Activated CD4-positive, alpha-beta memory T cell treated with anti-CD3 and anti-CD28 coated beads, Interleukin-2, amount 10 ng/mL, durations not matched to agents 7 days and 5 days (primary cell): ENCODE measurements at regions not wholly inside any gene's neighbourhood (a gene's known extent, or its start where the extent isn't known, plus 50 kb on each side); places are given as distances from the start of the nearest gene placed in this dataset.

Source experiments
- CTCF ChIA-PET: fragments of 350-600 bp; sonication (Branson Sonifier 250); formaldehyde crosslinking; loops from one replicate; lab custom pipeline; 2021; ENCODE audit warnings: antibody characterized with exemption, inconsistent platforms; lab: Charles Lee
- POLR2A ChIA-PET: fragments of 350-600 bp; sonication (Branson Sonifier 250); formaldehyde crosslinking; loops from one replicate; lab custom pipeline; 2021; ENCODE audit warnings: antibody characterized with exemption; lab: Charles Lee
- DNase-seq: peaks from one replicate; pipeline ENCODE4 v3.0.0-alpha.2; 2020
- H3K27ac Mint-ChIP-seq: one replicate; pipeline ENCODE4 v1.8.0; 2021; ENCODE audit warnings: mild to moderate bottlenecking, mixed read lengths
- H3K27me3 Mint-ChIP-seq: one replicate; pipeline ENCODE4 v1.8.0; 2021; ENCODE audit warnings: mixed read lengths
- H3K36me3 Mint-ChIP-seq: one replicate; pipeline ENCODE4 v1.8.0; 2021; ENCODE audit warnings: low read depth, mixed read lengths
- H3K4me1 Mint-ChIP-seq: one replicate; pipeline ENCODE4 v1.8.0; 2021; ENCODE audit warnings: mixed read lengths
- H3K4me3 Mint-ChIP-seq: one replicate; pipeline ENCODE4 v1.8.0; 2021; ENCODE audit warnings: mild to moderate bottlenecking, mixed read lengths
- H3K9me3 Mint-ChIP-seq: one replicate; pipeline ENCODE4 v1.8.0; 2021; ENCODE audit warnings: mixed read lengths

DNA sequence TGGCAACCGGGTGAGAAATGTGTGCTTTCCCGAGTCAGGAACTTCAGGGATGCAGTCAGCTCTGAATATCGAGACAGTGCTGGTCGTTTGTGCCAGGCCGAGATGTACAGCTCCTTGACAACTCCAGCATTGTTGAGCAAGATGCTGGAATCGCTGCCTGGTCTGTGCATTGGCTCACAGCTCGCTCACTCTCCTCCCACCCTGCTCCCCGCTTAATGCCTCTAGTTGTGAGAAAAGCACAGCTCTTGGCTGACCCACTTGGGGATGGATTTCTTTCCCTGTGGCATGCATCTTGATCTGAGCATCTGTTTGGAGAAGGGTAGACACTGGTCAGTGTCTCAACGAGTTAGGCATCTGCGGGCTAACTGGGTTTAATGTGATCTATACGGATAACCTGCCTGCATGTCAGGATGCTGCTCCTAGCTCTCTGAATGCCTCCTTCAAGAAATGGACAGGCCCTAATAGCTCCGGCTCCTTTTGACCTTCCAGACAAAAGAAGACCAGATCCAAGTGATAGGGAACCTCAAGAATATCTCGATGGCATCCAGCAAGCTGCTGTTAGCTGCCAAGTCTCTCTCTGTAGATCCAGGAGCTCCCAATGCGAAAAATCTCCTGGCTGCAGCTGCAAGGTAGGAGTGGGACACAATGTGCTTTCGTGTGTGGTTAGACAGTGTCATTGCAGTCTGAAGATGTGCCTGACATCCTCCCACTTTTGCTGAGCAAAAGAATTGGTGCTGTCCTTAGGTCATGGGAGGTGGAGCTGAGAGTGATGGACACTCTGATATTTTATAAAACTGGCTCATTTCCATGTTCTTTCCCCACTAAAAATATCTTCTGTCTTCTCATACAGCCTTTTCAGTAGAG, 302.2 kb upstream of the TPM1 start:
- DNase-seq, result no peak
- Mint-ChIP-seq H3K27ac (no peak overlapping the region), H3K27me3 (no peaks in the 10 kb centered on the region), H3K36me3 (no peaks in the 10 kb centered on the region), H3K4me3 (no peak overlapping the region), H3K4me1 (no peaks in the 10 kb centered on the region), H3K9me3 (no peaks in the 10 kb centered on the region)
- CTCF ChIA-PET, result interaction anchor here (0.7 to 1.1 kb wide), 5 partner anchors 8 to 568 kb away, joined by 3 to 4 read pairs (median 3); no protein-coding TSS in a partner anchor
- POLR2A ChIA-PET, result no interaction called here

DNA sequence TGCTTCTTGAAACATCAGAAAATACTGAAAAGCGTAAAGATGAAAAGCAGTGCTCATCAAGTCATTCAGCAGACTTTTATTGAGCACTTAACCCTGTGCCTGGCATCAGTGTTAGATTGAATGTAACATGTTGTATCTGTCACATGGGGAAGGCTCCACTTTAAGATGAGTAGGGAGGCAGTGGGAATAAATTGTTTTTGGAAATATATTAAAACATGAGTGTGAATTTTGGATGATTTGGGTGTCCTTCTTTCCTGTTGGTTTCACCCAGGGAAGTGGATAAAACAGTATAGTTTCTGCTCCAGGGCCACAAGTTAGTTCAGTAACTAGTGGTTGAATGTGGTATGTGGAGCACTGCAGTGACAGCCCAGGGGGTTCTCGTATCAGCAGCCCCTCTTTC, 301.4 kb upstream of the TPM1 start:
- Mint-ChIP-seq H3K4me1 (no peaks in the 10 kb centered on the region), H3K9me3 (no peaks in the 10 kb centered on the region), H3K27ac (no peak overlapping the region), H3K36me3 (no peaks in the 10 kb centered on the region), H3K4me3 (no peak overlapping the region), H3K27me3 (no peaks in the 10 kb centered on the region)
- CTCF ChIA-PET, result interaction anchor here (0.7 to 1.8 kb wide), 5 partner anchors 8 to 658 kb away, joined by 3 to 6 read pairs (median 5); no protein-coding TSS in a partner anchor
- POLR2A ChIA-PET, result no interaction called here
- no peak for DNase-seq

DNA sequence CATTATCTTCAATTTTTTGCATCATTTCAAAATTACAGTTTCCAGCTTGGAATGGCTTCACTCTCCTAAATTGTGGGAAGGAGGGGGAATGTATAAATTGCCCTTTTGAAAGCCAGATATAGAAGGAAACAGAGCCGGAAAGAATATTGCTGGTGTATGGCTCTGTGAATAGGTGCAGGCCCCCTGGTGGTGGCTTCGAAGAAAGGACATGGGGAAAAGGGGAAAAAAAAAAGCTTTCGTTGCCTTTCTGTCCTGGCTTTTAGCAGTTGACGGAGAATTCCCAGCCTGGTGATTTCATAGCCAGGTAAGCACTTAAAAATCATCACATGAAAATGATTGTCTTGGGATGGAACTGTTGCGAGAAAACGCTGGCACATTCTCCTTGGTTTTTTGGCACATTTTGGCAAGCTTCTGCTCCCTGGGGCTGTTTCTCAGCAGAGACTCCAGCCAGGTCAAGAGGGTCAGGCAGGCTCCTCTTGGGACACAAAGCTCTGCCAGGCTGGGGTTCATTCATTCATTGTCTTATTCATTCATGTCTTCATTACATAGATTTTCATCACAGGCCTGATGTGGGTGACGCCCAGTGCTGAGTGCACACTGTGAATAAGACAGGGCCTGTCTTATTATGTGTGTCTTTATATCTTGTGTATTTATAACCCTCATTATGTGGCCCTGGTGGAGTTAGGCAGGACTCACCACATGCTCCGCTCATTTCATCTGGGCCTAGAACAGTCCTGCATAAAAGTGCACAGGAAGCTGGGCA, 300.0 kb upstream of the TPM1 start:
- Mint-ChIP-seq H3K27me3 (no peaks in the 10 kb centered on the region), H3K36me3 (no peaks in the 10 kb centered on the region), H3K9me3 (no peaks in the 10 kb centered on the region), H3K4me3 (no peak overlapping the region), H3K4me1 (no peaks in the 10 kb centered on the region), H3K27ac (no peak overlapping the region)
- DNase-seq, result peak; percentile 25
- POLR2A ChIA-PET, result no interaction called here
- CTCF ChIA-PET, result interaction anchor here (0.6 to 1.8 kb wide), 16 partner anchors 8 to 373 kb away, joined by 3 to 6 read pairs (median 3); no protein-coding TSS in a partner anchor

DNA sequence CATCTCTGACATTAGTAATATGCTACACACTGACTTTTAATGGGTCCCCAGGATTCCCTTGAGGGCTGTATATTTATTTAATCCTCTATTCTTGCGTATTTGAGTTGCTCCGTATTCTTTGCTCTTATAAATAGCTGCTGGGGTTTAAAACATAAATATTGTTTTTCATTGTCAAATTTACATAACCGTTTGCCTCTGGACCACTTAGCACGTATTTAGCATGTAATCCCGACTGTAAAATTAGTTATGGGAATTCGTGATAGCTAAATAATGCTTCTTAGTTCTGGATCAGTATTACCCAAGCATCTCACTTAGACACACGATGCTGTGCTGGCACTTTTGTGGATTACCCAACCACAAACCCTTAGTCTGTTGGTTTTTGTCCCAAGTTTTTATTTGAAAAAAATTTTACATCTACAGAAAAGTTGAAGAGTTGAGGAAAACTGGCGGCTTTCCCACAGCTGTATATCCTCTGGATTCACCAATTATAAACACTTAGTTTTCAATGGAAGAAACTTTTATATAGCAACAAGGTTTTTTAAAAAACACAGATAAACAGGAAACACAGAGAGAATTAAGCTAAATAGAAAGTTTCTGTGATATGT, 296.8 kb upstream of the TPM1 start:
- Mint-ChIP-seq H3K9me3 (no peaks in the 10 kb centered on the region), H3K27ac (no peak overlapping the region), H3K27me3 (peaks cover 6% of the 10 kb centered on the region), H3K4me3 (no peak overlapping the region), H3K36me3 (no peaks in the 10 kb centered on the region), H3K4me1 (no peaks in the 10 kb centered on the region)
- CTCF ChIA-PET, result no interaction called here
- no peak for DNase-seq
- POLR2A ChIA-PET, result no interaction called here

DNA sequence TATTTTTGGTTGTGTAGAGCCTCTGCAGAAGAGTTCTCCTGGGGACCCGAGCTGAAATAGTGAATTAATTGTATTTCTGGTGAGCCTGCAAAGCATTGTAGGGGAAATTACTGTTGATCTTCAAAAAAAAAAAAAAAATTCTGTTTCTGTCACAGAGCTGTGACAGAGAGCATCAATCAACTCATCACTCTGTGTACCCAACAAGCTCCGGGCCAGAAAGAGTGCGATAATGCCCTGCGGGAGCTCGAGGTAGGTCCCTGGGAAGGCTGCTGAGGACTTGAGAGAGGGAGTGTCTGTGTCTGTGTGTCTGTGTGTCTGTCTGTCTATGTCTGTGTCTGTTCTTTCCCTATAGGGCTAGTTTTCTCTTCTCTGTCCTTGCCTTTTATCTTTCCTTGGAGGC, 294.4 kb upstream of the TPM1 start:
- no peak for DNase-seq
- Mint-ChIP-seq H3K36me3 (no peaks in the 10 kb centered on the region), H3K4me1 (no peaks in the 10 kb centered on the region), H3K27me3 (peaks cover 7% of the 10 kb centered on the region), H3K9me3 (no peaks in the 10 kb centered on the region), H3K4me3 (no peak overlapping the region), H3K27ac (no peak overlapping the region)
- ChIA-PET CTCF (interaction anchor here (0.8 kb wide), 1 partner anchor 8 kb away, joined by 3 read pairs; no protein-coding TSS in a partner anchor), POLR2A (no interaction called here)

DNA sequence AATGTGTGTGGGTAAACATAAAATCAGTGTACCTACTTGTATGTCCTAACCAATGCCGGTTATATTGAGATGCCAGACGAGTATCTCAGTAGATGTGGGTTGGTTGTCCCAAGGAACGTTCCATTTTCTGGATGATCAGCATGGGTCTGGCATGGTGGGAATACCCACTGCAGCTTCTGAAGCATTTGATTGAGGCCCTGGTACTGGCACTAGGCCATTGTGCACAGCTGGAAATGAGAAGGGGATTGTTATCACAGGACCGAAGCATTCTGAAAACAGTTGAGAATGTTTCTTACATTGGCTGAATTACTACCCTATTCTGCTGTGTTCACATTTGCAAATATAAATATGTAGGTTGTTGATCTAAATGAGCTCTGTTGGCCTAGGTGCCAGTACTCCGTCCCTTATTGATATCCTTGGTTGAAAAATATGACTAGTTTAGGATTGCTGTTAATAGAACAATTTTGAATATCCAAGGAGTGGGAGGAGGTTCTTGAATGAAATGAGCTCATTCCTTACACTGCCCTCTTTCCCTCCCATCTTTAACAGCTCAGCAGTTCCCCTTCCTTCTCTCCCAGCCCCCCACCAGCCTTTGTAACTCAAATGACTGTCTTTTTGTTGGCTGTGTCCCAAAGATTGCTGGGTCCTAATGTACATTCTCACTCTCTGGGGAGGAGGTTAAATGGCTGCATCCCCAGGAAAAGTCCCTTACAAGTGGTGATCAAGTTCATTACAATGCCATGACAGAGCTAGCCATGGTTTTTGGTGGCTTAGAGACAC, 293.3 kb upstream of the TPM1 start:
- POLR2A ChIA-PET, result no interaction called here
- H3K27me3 Mint-ChIP-seq, result peaks cover 7% of the 10 kb centered on the region
- H3K4me3 Mint-ChIP-seq, result no peak overlapping the region

DNA sequence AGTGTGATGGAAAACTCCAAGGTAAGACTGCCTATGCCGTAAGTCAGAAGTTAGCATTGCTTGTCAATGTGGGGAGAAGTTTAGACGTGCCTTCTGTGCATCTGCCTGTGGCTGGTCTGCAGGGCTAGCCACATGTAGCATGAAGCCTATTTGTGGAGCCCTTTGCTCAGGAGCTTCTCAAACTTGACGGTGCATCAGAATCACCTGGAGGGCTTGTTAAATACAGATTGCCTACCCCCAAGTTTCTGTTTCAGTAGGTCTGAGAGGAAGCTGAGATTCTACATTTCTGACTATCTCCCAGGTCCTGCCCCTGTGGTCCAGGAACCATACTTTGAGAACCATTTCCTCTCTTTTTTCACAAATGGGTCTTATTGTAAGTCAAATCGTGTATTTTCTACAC, 292.1 kb upstream of the TPM1 start:
- ChIA-PET POLR2A (no interaction called here), CTCF (interaction anchor here (1.5 kb wide), 1 partner anchor 9 kb away, joined by 4 read pairs; no protein-coding TSS in a partner anchor)
- H3K9me3 Mint-ChIP-seq, result no peaks in the 10 kb centered on the region
- no peak for DNase-seq
- no peaks in the 10 kb centered on the region for H3K4me1 Mint-ChIP-seq
- H3K27me3 Mint-ChIP-seq, result peaks cover 7% of the 10 kb centered on the region
- H3K27ac Mint-ChIP-seq, result no peak overlapping the region
- no peaks in the 10 kb centered on the region for H3K36me3 Mint-ChIP-seq
- H3K4me3 Mint-ChIP-seq, result no peak overlapping the region

More for the DNA sequence above, 293.3 kb upstream of the TPM1 start:
- no peak for DNase-seq
- Mint-ChIP-seq H3K4me1 (no peaks in the 10 kb centered on the region), H3K9me3 (no peaks in the 10 kb centered on the region), H3K27ac (no peak overlapping the region), H3K36me3 (no peaks in the 10 kb centered on the region)
- CTCF ChIA-PET, result interaction anchor here (1.1 kb wide), 1 partner anchor 9 kb away, joined by 4 read pairs; no protein-coding TSS in a partner anchor

DNA sequence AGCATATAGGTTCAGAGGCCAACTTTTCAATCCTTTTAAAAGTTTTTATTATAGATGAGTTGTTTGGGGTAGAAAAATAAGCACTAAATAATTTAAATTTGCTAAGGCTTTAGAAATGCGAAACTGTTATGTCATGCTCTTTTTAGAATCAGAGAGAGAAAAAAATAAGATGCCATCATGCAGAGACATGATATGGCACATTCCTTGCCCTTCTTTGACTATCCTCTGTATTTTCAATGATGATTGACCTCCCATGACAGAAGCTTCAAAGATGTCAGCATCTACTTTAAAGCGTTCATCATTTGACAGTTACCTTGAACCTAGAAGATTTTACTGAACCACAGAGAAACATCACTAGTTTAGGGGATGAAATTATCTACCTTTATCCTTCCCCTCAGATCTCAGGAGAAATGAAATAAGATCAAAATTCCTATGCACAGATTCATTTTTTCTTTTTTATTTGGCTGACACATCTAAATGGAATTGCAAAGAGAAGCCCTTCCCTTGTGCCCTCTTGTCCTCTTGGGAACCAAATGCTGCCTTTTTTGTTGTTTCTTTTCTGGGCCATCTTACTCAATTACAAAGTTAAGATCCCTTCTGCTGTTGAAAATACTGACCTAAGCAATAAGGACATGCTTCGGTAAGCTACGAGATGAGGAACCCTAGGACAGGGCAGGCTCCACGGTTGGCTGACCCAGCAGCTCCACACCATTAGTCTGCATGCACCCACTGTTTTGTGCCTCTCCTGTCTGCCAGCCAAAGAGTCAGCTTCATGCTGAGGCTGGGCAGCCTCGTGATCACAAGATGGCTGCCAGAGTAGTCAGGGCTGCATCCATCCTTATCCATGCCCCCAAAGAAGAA, 289.7 kb upstream of the TPM1 start:
- no peaks in the 10 kb centered on the region for H3K4me1 Mint-ChIP-seq
- ChIA-PET POLR2A (no interaction called here), CTCF (interaction anchor here (0.6 to 0.8 kb wide), 2 partner anchors 10 to 12 kb away, joined by 3 read pairs; no protein-coding TSS in a partner anchor)
- H3K27ac Mint-ChIP-seq, result no peak overlapping the region
- no peak for DNase-seq
- no peaks in the 10 kb centered on the region for H3K36me3 Mint-ChIP-seq
- no peak overlapping the region for H3K4me3 Mint-ChIP-seq
- no peaks in the 10 kb centered on the region for H3K9me3 Mint-ChIP-seq
- H3K27me3 Mint-ChIP-seq, result peaks cover 7% of the 10 kb centered on the region

DNA sequence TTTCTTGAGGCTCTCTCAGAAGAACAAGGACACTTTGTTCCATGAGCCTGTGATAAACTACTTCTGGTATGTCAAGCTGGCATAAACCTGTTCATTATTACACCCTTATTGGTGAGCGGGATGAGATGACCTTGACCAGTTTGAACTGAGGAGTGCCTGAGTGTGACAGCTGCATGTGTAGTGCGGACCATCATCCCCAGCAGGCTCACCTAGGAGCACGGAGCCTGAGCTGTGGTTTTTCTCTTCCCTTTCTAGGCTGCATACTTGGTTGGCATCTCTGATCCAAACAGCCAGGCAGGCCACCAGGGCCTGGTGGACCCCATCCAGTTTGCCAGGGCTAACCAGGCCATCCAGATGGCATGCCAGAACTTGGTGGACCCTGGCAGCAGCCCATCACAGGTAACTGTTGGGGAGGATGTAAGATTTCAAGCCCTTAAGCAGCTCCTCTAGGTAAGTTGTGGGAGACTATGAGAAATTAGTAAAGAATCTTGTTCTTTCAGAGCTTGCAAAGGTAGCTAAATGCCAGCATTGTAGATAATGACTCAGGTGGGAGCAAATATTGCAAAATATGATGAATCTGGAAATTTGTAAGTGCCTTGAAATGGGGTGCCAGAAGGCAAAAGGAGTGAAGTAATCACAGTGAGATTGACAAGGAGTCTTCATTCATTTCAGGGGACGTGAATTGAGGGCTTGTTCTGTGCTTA, 288.9 kb upstream of the TPM1 start:
- CTCF ChIA-PET, result interaction anchor here (0.6 to 0.8 kb wide), 2 partner anchors 11 to 13 kb away, joined by 3 read pairs; no protein-coding TSS in a partner anchor
- Mint-ChIP-seq H3K4me1 (no peaks in the 10 kb centered on the region), H3K9me3 (no peaks in the 10 kb centered on the region), H3K27me3 (peaks cover 7% of the 10 kb centered on the region), H3K27ac (no peak overlapping the region), H3K4me3 (no peak overlapping the region), H3K36me3 (no peaks in the 10 kb centered on the region)
- DNase-seq, result no peak
- POLR2A ChIA-PET, result no interaction called here

DNA sequence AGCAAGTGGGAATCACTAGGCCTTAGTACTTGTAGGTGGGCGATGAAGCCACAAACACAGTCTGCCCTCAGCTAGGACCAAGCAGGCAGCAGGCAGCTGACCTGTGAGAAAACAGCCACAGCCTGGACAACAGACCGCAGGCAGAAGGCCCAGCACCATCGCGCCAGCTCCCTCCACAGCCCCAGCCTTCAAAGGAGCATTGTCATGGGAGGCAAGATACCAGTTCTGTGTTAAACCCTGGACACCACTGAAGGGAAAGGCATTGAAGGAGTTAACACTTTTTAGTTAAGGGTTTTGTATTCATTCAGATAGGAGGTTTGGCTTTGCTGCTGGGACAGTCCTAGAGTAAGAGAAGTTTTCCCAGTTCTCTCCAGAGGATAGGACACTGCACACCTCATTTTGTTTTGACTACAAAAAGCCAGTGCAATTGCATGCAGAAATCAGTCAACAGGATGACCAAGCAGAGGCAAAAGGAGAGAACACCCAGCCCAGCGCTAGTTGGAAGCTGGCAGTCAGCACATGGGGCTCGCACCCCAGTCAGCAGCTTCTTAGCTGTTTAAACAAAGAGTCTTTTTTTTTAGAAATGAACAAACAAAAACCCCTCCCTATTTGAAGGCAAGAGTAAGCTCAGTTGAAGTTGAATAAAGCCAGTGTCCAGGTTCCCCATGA, 286.1 kb upstream of the TPM1 start:
- no peaks in the 10 kb centered on the region for H3K36me3 Mint-ChIP-seq
- ChIA-PET CTCF (interaction anchor here (1.9 kb wide), 1 partner anchor 14 kb away, joined by 6 read pairs; no protein-coding TSS in a partner anchor), POLR2A (no interaction called here)
- DNase-seq, result no peak
- H3K27ac Mint-ChIP-seq, result no peak overlapping the region
- H3K4me3 Mint-ChIP-seq, result no peak overlapping the region
- no peaks in the 10 kb centered on the region for H3K9me3 Mint-ChIP-seq
- no peaks in the 10 kb centered on the region for H3K4me1 Mint-ChIP-seq
- peaks cover 2% of the 10 kb centered on the region for H3K27me3 Mint-ChIP-seq

DNA sequence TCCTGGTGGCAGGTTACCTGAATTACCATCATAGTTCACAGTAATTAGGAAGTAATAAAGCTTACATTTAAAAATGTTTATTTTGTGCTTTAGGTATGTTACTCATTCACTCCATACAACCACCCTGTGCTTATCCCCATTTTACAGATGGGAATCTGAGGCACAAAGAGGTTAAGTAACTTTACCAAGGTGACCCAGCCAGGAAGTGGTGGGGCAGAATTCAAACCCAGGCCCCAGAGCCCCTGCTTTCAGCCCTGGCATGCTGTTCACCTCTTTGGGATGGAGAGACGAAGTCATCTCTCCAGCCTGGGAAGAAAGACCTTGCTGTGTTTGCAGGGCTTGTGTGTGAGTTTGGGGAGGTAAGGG, 285.6 kb upstream of the TPM1 start:
- ChIA-PET CTCF (interaction anchor here (1.9 kb wide), 1 partner anchor 15 kb away, joined by 6 read pairs; no protein-coding TSS in a partner anchor), POLR2A (no interaction called here)
- DNase-seq, result no peak
- peaks cover 2% of the 10 kb centered on the region for H3K27me3 Mint-ChIP-seq
- H3K4me1 Mint-ChIP-seq, result no peaks in the 10 kb centered on the region
- H3K36me3 Mint-ChIP-seq, result no peaks in the 10 kb centered on the region
- H3K4me3 Mint-ChIP-seq, result no peak overlapping the region
- no peaks in the 10 kb centered on the region for H3K9me3 Mint-ChIP-seq
- no peak overlapping the region for H3K27ac Mint-ChIP-seq
